DMS79 (cell line): ENCODE measurements at regions not wholly inside any gene's neighbourhood (a gene's known extent, or its start where the extent isn't known, plus 50 kb on each side); places are given as distances from the start of the nearest gene placed in this dataset.

Experiments used
- DNase-seq: peaks from one replicate; lab custom pipeline; 2025; lab: John Stamatoyannopoulos, UW

- DNase-seq: no peak
Observed at GRCh38 chr2:220646424-220646823, 925.7 kb downstream of the EPHA4 start.

- no peak for DNase-seq
Observed at GRCh38 chr2:220648628-220649027, 923.5 kb downstream of the EPHA4 start.

GRCh38 chr2:220653776-220654175 lies 918.3 kb downstream of the EPHA4 start:
- no peak for DNase-seq

GRCh38 chr2:220654322-220654721 lies 917.8 kb downstream of the EPHA4 start:
- DNase-seq: no peak

GRCh38 chr2:220660277-220661145 lies 911.6 kb downstream of the EPHA4 start:
- peak; percentile 8 for DNase-seq

- no peak for DNase-seq
Observed at GRCh38 chr2:220662431-220662830, 909.7 kb downstream of the EPHA4 start.

- no peak for DNase-seq
Observed at GRCh38 chr2:220663065-220663464, 909.0 kb downstream of the EPHA4 start.

GRCh38 chr2:220664272-220665107 lies 907.6 kb downstream of the EPHA4 start:
- peak; percentile 27 for DNase-seq

- no peak for DNase-seq
Observed at GRCh38 chr2:220665108-220665471, 907.0 kb downstream of the EPHA4 start.

GRCh38 chr2:220669324-220669723 lies 902.8 kb downstream of the EPHA4 start:
- DNase-seq: no peak

GRCh38 chr2:220670511-220670910 lies 901.6 kb downstream of the EPHA4 start:
- peak; percentile 78 for DNase-seq

- no peak for DNase-seq
Observed at GRCh38 chr2:220673151-220673874, 898.8 kb downstream of the EPHA4 start.

- no peak for DNase-seq
Observed at GRCh38 chr2:220674033-220674432, 898.1 kb downstream of the EPHA4 start.

- no peak for DNase-seq
Observed at GRCh38 chr2:220676695-220677094, 895.4 kb downstream of the EPHA4 start.

- DNase-seq: no peak
Observed at GRCh38 chr2:220678943-220679342, 893.2 kb downstream of the EPHA4 start.

GRCh38 chr2:220682616-220683015 lies 889.5 kb downstream of the EPHA4 start:
- no peak for DNase-seq

- no peak for DNase-seq
Observed at GRCh38 chr2:220684099-220684498, 888.0 kb downstream of the EPHA4 start.

GRCh38 chr2:220687231-220687843 lies 884.8 kb downstream of the EPHA4 start:
- no peak for DNase-seq

GRCh38 chr2:220695397-220696279 lies 876.5 kb downstream of the EPHA4 start:
- DNase-seq: no peak

- no peak for DNase-seq
Observed at GRCh38 chr2:220696280-220696669, 875.8 kb downstream of the EPHA4 start.

- DNase-seq: no peak
Observed at GRCh38 chr2:220697011-220697410, 875.1 kb downstream of the EPHA4 start.
